ENCODE measurements at regions not wholly inside any gene's neighbourhood (a gene's known extent, or its start where the extent isn't known, plus 50 kb on each side); places are given as distances from the start of the nearest gene placed in this dataset.

DNA sequence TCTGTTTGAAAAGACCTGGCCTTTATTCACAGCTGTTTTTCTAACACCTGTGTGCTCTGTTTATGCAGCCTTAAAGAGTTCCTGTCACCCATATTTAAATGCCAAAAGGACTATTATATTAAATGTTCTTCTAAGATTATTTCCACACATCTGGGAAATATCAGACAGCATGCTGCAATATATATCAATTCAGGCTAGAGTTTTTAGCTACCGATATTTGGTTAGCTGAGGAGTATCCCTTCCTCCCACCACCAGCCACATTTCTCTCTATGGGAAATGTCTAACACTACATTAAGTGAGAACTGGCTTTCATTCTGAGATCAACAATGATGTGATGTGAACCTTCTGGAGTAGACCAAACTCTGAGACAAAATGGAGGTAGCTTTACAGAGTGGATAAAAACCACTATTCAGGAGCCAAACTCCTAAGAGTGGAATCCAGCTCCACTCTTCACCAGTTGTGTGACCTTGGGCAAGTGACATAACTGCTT is 509.2 kb downstream of the ZNF608 start:
- no peak for DNase-seq (ENCODE audit: low read depth in 4 of 4, low spot score in 1 of 4)

DNA sequence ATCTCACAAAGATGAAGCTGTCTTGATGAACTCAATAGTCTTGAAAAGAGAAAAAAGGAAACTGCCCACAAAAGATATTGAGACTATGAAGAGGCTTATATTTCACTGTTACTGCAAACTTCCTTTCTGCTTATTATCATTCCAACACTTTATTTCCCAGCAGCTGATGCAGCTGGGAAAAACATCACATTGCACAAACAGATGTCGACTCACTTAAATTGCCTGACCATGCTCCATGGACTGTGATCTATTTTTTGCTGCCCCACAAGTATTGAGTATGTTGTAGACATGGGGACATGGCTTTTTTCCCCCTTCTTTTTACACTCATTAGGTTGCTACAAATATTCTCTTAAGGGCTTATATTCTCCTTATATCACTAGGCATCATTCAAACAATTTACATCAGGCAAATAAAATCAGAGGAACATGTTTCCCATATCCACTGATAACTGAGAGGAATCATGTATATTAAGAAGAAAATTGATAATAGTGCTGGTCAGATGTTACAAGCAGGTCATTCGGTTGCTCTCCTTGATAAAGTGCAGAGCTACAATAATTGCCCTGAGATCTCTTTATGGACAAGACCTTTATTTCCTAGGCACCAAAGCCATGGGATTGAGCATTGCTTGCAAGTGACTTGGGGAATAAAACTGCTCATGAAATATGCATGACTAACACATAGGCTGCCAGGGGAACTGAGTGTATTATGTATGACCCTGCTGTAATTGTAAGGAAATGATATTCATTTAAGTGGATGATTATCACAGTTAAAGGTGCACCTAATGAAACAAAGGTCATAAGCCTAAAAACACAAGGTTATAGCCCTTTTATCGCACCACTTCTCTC is 509.9 kb downstream of the ZNF608 start:
- no peak for DNase-seq (ENCODE audit: low read depth in 4 of 4, low spot score in 1 of 4)

DNA sequence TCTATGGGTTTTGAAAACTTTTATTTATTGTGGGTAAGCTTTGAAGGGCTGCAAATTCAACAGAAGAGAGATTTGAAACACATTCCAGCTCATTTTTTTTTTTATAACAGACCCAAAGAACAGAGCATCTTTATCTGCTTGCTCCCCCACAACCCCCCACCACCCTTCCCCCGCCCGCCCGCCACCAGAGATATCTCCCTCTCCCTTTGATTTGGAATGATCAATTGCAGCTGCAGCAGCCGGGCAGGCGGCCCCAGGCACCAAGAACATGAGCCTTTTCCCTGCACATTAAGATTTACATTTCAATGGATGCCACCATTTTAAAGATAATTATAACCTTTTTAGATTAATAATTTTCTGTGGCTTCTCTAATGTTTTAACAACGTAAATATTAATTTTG is 510.9 kb downstream of the ZNF608 start:
- DNase-seq (ENCODE audit: low read depth in 4 of 4, low spot score in 1 of 4): no peak

DNA sequence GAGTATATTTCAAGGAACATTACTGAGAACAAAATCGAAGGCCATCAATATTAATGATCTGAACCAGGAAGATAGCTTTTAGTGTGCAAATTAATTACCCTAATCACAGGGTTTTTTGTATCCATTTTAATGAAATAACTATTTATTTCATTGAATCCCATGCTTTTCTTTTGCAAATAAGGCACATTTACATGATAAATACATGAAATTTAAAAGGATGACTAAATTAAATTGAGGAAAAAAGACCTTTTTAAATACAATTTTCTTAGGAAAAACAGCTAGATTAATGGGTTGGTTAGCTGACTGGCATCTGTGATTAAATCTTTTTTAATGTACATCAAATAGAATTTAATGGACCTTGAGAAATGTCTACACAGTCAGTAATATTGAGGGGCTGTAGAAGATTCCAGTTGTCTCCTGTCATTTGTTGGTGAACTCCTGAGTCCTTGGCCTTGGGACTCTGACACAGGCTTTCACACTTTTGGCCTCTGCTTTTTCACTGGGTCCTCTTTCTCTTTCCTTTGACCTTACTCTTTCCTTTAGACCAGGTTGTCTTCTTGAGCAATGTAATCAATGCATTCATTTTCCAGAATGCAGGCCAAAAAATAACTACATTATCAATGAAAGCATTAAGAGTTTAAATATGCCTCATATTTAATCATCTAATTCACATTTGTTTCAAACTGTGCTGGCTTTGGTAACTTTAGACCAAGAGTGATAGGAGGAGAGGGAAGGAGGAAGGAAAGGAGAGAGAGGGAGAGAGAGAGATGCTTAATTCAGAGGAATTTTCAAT is 511.5 kb downstream of the ZNF608 start:
- no peak for DNase-seq (ENCODE audit: low read depth in 4 of 4, low spot score in 1 of 4)

- DNase-seq (ENCODE audit: low read depth in 4 of 4, low spot score in 1 of 4): no peak
Observed at GRCh38 chr5:124234022-124234769, 512.2 kb downstream of the ZNF608 start.

DNA sequence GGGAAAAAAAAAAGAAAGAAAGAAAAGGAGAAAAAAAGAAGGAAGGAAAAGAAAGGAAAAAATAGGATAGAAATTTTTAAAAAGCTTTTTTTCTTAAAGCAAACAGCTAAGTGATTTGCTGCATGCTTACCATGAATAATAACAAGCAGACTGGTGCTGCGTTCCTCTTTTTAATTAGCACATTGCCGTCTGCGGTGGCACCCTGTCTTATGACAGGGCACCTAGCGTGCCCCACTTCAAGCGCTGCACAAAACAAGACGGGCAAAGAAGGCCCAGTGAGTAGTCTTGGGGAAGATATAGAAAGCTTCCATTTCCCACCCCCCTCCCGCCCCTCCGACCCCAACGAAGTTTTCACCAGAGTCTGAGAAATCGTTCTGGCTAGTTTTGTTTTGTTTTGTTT is 513.9 kb downstream of the ZNF608 start:
- no peak for DNase-seq (ENCODE audit: low read depth in 4 of 4, low spot score in 1 of 4)

- no peak for DNase-seq (ENCODE audit: low read depth in 4 of 4, low spot score in 1 of 4)
Observed at GRCh38 chr5:124231802-124232201, 514.6 kb downstream of the ZNF608 start.

- DNase-seq (ENCODE audit: low read depth in 4 of 4, low spot score in 1 of 4): no peak
Observed at GRCh38 chr5:124231230-124231629, 515.2 kb downstream of the ZNF608 start.

DNA sequence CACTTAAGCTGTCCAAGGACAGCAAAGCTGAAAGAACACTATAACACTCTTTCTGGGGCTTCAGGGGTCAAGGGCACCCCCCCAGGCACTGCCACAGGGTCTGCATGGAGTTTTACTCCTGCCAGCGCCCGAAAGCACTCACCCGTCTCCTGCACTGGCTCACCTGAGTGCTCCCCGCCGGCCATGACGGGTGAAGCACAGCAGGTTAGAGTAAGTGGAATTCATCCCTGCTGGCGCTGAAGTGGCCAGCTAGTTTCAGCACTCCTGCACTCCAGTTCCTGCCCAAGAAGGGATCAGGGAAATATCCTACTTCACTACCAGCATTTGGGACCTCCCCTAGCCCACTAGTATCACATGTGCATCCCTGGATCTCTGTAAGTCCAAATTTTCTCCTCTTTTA is 516.0 kb downstream of the ZNF608 start:
- DNase-seq (ENCODE audit: low read depth in 4 of 4, low spot score in 1 of 4): no peak

DNA sequence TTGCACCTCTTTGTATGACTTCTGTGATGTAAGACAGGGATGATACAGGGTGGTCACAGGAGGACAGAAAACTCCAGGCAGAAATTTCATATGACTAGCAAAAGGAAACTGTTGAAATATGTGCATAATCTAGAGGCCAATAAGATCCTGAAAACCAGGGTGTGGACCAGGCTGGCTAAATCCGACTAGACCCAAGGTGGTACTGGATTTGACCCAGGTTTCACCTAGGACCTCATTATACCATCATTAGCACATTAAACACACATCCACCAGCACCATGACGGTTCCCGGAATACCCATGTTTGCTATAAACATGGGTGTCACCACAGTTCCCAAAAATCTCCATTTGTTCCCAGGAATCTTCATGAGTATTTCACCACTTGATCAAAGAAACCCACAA is 517.1 kb downstream of the ZNF608 start:
- DNase-seq (ENCODE audit: low read depth in 4 of 4, low spot score in 1 of 4): no peak

- no peak for DNase-seq (ENCODE audit: low read depth in 4 of 4, low spot score in 1 of 4)
Observed at GRCh38 chr5:124227914-124228313, 518.5 kb downstream of the ZNF608 start.

GRCh38 chr5:124220418-124220817 is 526.0 kb downstream of the ZNF608 start:
- DNase-seq (ENCODE audit: low read depth in 4 of 4, low spot score in 1 of 4): no peak

GRCh38 chr5:124212934-124213333 is 533.5 kb downstream of the ZNF608 start:
- DNase-seq (ENCODE audit: low read depth in 4 of 4, low spot score in 1 of 4): no peak

DNA sequence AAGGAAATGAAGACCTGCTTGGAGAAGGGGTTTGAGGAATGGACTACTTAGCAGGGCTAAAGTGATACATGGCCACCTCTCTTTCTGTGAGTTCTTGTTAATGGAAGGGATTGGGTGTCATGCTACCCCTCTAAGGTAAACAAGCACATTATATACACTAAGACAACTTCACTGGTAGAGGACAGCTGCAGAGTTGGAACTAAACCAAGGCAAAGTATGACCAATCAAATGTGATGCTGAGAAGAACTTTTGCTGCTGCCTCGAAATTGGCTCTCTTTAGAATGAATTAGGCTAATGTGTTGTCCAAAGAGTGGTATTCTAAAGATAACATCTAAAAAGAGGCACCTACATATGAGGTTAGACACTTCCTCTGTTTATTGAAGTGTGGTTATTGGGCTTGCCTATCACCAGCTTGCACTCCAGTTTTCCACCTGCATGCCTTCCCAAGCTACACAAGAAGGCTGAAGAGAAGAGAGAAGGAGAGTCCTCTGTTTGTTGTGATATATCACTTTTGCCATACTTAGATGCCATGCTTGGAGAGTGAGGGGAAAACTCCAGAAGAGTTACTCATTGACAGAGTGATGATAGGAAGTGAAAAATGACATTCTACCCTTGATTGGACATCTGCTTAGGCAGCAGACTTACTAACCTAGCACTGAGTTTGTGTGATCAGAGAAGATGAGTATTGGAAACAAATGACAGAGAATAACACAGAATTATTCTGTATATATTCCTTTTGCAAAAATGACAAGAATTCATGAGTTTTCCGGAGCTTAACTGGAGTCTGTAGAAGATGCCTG is 536.1 kb downstream of the ZNF608 start:
- no peak for DNase-seq (ENCODE audit: low read depth in 4 of 4, low spot score in 1 of 4)

GRCh38 chr5:124207118-124207517 is 539.3 kb downstream of the ZNF608 start:
- DNase-seq (ENCODE audit: low read depth in 4 of 4, low spot score in 1 of 4): no peak

- DNase-seq (ENCODE audit: low read depth in 4 of 4, low spot score in 1 of 4): no peak
Observed at GRCh38 chr5:124206540-124206939, 539.9 kb downstream of the ZNF608 start.

DNA sequence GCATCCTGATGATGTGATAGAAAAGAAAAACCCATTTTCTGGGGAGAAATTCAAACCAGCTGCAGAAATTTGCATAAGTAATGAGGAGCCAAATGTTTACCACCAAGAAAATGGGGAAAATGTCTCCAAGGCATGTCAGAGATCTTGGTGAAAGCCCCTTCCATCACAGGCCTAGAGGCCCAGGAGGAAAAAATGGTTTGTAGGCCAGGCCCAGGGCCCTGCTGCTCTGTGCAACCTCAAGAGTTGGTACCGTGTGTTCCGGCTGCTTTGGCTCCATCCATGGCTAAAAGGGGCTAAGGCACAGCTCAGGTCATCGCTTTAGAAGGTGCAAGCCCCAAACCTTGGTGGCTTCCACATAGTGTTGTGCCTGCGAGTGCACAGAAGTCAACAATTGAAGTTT is 543.1 kb downstream of the ZNF608 start:
- DNase-seq (ENCODE audit: low read depth in 4 of 4, low spot score in 1 of 4): no peak

- no peak for DNase-seq (ENCODE audit: low read depth in 4 of 4, low spot score in 1 of 4)
Observed at GRCh38 chr5:124200381-124200780, 546.1 kb downstream of the ZNF608 start.

DNA sequence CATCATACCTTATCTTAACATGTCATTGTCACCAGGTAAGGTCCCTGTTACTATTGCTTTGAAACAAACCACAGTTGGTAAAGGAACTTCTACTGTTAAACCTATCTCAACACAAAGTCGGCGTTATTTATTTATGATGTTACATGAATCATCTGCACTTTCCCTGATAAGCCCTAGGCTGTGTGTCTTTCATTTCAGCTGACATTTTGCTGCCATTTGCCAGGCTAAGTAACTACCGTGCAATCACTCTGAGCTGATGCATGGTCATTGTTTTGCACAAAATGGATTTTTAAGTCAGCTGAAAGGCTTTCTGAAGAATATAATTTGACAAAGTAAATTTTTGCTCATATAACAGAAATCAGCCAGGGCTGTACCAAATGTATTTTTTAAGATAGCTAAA is 546.5 kb downstream of the ZNF608 start:
- DNase-seq (ENCODE audit: low read depth in 4 of 4, low spot score in 1 of 4): no peak

DNA sequence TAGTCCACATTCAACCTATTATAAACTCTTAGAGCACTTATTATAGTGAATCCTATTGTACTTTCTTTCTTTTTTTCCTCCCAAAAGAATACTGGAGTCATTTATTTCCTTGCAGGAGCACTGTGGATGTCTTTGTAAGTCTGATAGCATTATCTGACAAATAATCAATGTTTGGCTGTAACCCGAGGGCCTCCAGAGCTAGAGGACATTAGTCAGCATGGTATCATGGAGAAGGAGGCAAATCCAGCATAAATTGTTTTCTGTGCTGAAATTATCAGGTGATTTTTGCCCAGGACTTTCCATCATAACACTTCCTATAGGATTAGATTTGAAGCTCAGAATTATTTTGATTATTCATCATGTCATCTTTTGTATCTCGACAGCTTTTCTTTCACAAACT is 551.0 kb downstream of the ZNF608 start:
- DNase-seq (ENCODE audit: low read depth in 4 of 4, low spot score in 1 of 4): no peak

DNA sequence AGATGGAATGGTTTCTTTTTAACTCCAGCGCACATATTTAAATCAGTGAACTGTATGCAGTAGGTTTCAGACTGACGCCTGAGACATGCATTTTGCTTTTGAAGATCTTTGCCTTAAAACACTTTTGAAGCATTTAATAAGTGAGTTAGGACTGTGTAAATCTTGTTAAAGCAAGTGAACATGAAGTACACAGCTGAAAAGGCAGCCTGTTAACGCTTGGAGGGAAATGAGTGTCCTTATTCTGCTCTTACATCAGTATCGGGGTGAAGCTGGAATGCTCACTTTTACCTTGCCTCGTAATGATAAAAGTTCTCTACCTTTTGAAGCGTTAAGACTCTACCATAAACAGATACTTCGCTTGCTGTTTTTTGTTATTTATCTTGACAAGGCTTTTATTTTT is 552.2 kb downstream of the ZNF608 start:
- no peak for DNase-seq (ENCODE audit: low read depth in 4 of 4, low spot score in 1 of 4)
